ENCODE measurements at regions not wholly inside any gene's neighbourhood (a gene's known extent, or its start where the extent isn't known, plus 50 kb on each side); places are given as distances from the start of the nearest gene placed in this dataset.
"Not testable (repeated sequence)": the region's sequence is repeated elsewhere in the genome, so short reads cannot be mapped to it uniquely, and the experiment has no call there.

GRCh38 chr1:106380772-106381171, 675.7 kb upstream of the PRMT6 start:
- no peak for ATAC-seq (ENCODE audit: insufficient read depth, low read depth)
- no peak overlapping the region for H2AFZ ChIP-seq (ENCODE audit: low read depth, low read length)
- no peak overlapping the region for H3K4me2 ChIP-seq (ENCODE audit: insufficient read depth, low read length)
- H3K9ac ChIP-seq (ENCODE audit: low read depth, low read length) = no peak overlapping the region
- TF ChIP-seq CTCF (IDR thresholded peaks at IDR 0.05; ENCODE audit: borderline replicate concordance, extremely low read depth, low read length, poor library complexity, severe bottlenecking) (no peak), EZH2 (IDR thresholded peaks at IDR 0.05; ENCODE audit: borderline replicate concordance, low read depth, low read length, severe bottlenecking) (no peak)
- H3K9me3 ChIP-seq (ENCODE audit: insufficient read depth, low read length, severe bottlenecking) = no peaks in the 10 kb centered on the region
- H4K20me1 ChIP-seq (ENCODE audit: insufficient read depth, low read length) = no peaks in the 10 kb centered on the region
- no peaks in the 10 kb centered on the region for H3K79me2 ChIP-seq (ENCODE audit: insufficient read depth, low read length)
- H3K36me3 ChIP-seq (ENCODE audit: insufficient read depth, low read length) = no peaks in the 10 kb centered on the region
- DNase-seq = no peak
- no peaks in the 10 kb centered on the region for H3K27me3 ChIP-seq (ENCODE audit: insufficient read depth, low read length, poor library complexity)
- H3K4me3 ChIP-seq (ENCODE audit: low read depth in 1 of 2, low read length in 2 of 2) = no peak overlapping the region
- no peak overlapping the region for H3K27ac ChIP-seq (ENCODE audit: low read length)
- H3K4me1 ChIP-seq (ENCODE audit: insufficient read depth, low read length) = no peaks in the 10 kb centered on the region

GRCh38 chr1:106389160-106389559, 667.3 kb upstream of the PRMT6 start:
- H3K4me3 ChIP-seq (ENCODE audit: low read depth in 1 of 2, low read length in 2 of 2); H3K4me2 ChIP-seq (ENCODE audit: insufficient read depth, low read length); H3K9ac ChIP-seq (ENCODE audit: low read depth, low read length); H3K27me3 ChIP-seq (ENCODE audit: insufficient read depth, low read length, poor library complexity); ATAC-seq (ENCODE audit: insufficient read depth, low read depth); DNase-seq; H3K79me2 ChIP-seq (ENCODE audit: insufficient read depth, low read length); H2AFZ ChIP-seq (ENCODE audit: low read depth, low read length); H3K36me3 ChIP-seq (ENCODE audit: insufficient read depth, low read length); H3K27ac ChIP-seq (ENCODE audit: low read length); H3K4me1 ChIP-seq (ENCODE audit: insufficient read depth, low read length); H4K20me1 ChIP-seq (ENCODE audit: insufficient read depth, low read length); H3K9me3 ChIP-seq (ENCODE audit: insufficient read depth, low read length, severe bottlenecking): not testable (repeated sequence)

- Histone ChIP-seq H3K27me3 (ENCODE audit: insufficient read depth, low read length, poor library complexity) (no peaks in the 10 kb centered on the region), H3K36me3 (ENCODE audit: insufficient read depth, low read length) (no peaks in the 10 kb centered on the region), H3K79me2 (ENCODE audit: insufficient read depth, low read length) (no peaks in the 10 kb centered on the region), H3K9me3 (ENCODE audit: insufficient read depth, low read length, severe bottlenecking) (no peaks in the 10 kb centered on the region), H2AFZ (ENCODE audit: low read depth, low read length) (no peak overlapping the region), H3K9ac (ENCODE audit: low read depth, low read length) (no peak overlapping the region), H3K4me3 (ENCODE audit: low read depth in 1 of 2, low read length in 2 of 2) (no peak overlapping the region), H3K4me2 (ENCODE audit: insufficient read depth, low read length) (no peak overlapping the region), H3K27ac (ENCODE audit: low read length) (no peak overlapping the region), H4K20me1 (ENCODE audit: insufficient read depth, low read length) (no peaks in the 10 kb centered on the region), H3K4me1 (ENCODE audit: insufficient read depth, low read length) (no peaks in the 10 kb centered on the region)
- no peak for ATAC-seq (ENCODE audit: insufficient read depth, low read depth)
- TF ChIP-seq EZH2 (IDR thresholded peaks at IDR 0.05; ENCODE audit: borderline replicate concordance, low read depth, low read length, severe bottlenecking) (no peak), CTCF (IDR thresholded peaks at IDR 0.05; ENCODE audit: borderline replicate concordance, extremely low read depth, low read length, poor library complexity, severe bottlenecking) (no peak)
- DNase-seq = no peak
Observed at GRCh38 chr1:106393046-106393445, 663.4 kb upstream of the PRMT6 start.

GRCh38 chr1:106396020-106396419, 660.5 kb upstream of the PRMT6 start:
- no peaks in the 10 kb centered on the region for H3K9me3 ChIP-seq (ENCODE audit: insufficient read depth, low read length, severe bottlenecking)
- no peak overlapping the region for H3K9ac ChIP-seq (ENCODE audit: low read depth, low read length)
- ATAC-seq (ENCODE audit: insufficient read depth, low read depth) = no peak
- H3K4me1 ChIP-seq (ENCODE audit: insufficient read depth, low read length) = no peaks in the 10 kb centered on the region
- H3K79me2 ChIP-seq (ENCODE audit: insufficient read depth, low read length) = no peaks in the 10 kb centered on the region
- no peak overlapping the region for H3K4me2 ChIP-seq (ENCODE audit: insufficient read depth, low read length)
- no peak overlapping the region for H3K27ac ChIP-seq (ENCODE audit: low read length)
- no peaks in the 10 kb centered on the region for H3K36me3 ChIP-seq (ENCODE audit: insufficient read depth, low read length)
- no peak overlapping the region for H3K4me3 ChIP-seq (ENCODE audit: low read depth in 1 of 2, low read length in 2 of 2)
- DNase-seq = no peak
- TF ChIP-seq EZH2 (IDR thresholded peaks at IDR 0.05; ENCODE audit: borderline replicate concordance, low read depth, low read length, severe bottlenecking) (no peak), CTCF (IDR thresholded peaks at IDR 0.05; ENCODE audit: borderline replicate concordance, extremely low read depth, low read length, poor library complexity, severe bottlenecking) (no peak)
- no peaks in the 10 kb centered on the region for H3K27me3 ChIP-seq (ENCODE audit: insufficient read depth, low read length, poor library complexity)
- H2AFZ ChIP-seq (ENCODE audit: low read depth, low read length) = no peak overlapping the region
- H4K20me1 ChIP-seq (ENCODE audit: insufficient read depth, low read length) = no peaks in the 10 kb centered on the region
